Stimulated activated CD8-positive, alpha-beta memory T cell treated with anti-CD3 and anti-CD28 coated beads, Interleukin-4, amount 100 ng/mL, for 1 hour (primary cell): ENCODE measurements at regions not wholly inside any gene's neighbourhood (a gene's known extent, or its start where the extent isn't known, plus 50 kb on each side); places are given as distances from the start of the nearest gene placed in this dataset.
"Not testable (repeated sequence)": the region's sequence is repeated elsewhere in the genome, so short reads cannot be mapped to it uniquely, and the experiment has no call there.

Source experiments
- DNase-seq, 2 donors: peaks; one replicate each; pipeline ENCODE4 v3.0.0-alpha.2; 2020; ENCODE audit warnings: low read depth in 2 of 2, low spot score in 1 of 2

DNA sequence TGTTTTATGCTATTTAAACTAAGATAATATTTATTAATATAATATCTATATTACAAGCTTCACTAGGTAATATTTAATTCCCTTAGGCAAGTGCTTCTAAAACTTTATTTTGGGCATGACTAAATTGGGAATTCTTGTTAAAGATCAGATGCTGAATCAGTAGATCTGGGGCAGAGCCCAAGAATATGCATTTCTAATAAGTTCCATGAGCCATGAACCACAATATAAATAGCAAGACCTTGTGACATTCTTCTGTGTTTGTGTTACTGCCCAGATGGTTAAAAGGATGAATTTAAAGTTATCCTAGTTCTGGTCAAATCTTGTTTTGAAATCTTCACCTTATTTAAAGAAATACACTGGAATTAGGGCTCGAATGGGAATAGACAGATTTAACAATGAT lies 258.4 kb upstream of the CACNA2D1 start:
- DNase-seq: no peak

DNA sequence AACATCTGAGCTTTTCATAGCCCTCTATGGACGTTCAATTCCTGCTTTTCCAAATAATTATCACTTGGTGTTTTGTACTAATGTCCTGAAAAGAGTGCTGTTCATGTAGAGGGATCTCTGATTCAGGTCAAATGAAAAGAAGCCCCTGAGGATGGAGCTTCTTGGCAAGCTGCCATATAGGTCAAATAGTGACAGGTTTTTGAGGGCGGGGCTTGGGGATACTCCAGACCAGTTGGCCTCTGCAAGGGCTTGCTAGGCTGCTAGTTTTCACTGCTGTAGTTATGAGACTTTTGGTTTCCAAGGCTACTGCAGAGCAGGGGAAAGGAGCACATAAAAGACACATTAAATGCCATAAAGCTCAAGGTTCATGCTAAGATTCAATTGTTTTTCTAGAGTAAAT lies 257.2 kb upstream of the CACNA2D1 start:
- no peak for DNase-seq

DNA sequence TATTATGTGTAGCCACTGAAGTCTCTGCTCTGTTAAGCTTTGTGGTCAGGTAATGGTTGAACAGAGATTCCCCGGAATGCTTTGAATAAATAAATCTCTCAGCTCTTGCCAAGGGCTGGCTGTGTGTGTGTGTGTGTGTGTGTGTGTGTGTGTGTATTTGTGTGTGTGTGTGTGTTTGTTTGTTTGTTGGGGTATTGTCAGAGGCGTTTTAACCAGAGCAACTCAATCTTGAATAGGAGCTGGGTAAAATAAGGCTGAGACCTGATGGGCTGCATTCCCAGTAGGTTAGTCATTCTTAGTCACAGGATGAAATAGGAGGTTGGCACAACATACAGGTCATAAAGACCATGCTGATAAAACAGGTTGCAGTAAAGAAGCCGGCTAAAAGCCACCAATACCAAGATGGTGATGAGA lies 256.2 kb upstream of the CACNA2D1 start:
- no peak for DNase-seq

DNA sequence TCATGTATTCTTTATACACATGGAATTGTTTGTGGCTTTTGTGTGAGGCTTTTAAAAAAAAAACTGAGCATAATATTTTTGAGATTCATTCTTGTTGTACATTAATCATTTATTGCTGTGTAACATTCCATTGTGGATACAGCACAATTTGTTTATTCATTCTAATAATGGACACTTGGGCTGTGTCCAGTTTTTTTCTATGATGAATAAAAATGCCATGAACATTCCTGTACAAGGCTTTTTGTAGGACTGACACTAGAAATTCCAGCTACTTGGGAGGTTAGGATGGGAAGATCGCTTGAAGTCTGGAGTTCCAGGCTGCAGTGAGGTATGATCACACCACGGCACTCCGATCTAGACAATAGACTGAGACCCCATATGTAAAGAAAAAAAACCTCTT lies 254.3 kb upstream of the CACNA2D1 start:
- no peak for DNase-seq

DNA sequence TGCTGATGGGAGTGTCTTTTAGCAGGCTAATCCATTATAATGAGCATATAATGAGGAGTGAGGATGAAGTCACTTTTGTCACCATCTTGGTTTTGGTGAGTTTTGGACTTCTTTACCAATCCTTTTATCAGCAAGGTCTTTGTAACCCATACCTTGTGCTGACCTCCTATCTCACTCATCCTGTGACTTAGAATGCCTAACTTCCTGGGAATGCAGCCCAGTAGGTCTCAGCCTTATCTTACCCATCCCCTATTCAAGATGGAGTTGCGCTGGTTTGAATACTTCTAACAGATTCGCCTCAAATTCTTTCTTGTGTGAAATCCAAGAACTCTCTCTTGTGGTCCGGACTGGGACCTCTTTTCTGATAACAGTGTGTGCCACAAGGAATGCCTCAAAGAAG lies 253.1 kb upstream of the CACNA2D1 start:
- DNase-seq: no peak

DNA sequence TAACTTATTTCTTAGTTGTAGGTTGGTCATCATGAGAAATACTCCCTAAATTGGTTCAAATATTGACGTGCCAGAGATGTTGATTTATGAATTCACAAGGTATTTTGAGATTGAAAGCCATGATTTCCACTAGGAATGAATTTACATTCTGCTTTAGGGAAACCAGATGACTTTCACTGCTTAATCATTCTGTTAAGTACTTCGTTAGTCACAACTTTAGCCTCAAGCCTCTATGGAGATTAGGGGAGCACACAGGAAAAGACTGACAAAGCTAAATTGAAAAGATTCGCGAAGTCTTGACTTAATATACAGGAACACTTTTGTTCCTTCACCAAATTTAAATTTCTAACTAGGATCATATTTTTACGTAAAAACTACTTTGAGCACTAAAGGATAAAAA lies 250.4 kb upstream of the CACNA2D1 start:
- no peak for DNase-seq

DNA sequence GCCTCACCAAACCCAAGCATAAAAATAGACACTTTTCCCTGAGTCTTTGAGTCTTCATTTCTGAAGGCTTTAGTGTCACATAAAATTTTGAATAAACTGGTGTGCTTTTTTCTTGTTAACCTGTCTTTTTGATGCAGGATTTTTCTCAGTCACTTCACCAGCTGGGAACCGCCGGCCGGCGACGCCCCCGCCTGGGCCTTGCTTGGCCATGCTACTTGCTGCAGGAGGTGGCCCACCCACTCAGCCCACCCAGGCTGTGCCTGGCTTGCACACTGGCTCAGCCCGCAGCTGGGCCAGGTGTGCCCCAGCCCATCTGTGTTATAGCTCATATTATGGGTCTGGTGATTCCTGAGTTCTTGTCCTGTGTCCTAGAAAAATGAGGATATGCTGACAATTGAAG lies 247.4 kb upstream of the CACNA2D1 start:
- no peak for DNase-seq

DNA sequence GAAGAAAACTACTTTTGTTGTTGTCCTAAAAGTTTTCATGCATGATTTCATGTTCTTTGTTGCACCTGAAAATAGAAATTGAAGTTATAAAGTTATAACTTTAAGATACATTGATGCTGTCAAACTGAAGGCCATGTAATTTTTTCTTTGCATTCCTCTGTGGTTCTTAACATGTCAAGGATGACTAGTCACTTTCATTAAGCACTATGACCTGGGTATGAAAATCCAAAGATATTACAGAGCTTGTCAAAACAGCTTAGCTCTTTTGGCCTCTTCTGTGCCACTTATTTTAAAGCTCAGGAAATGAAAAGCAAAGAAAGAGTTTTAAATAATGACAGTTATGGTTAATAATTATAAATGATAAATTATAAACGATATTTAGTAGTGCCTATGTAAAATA lies 241.6 kb upstream of the CACNA2D1 start:
- no peak for DNase-seq

DNA sequence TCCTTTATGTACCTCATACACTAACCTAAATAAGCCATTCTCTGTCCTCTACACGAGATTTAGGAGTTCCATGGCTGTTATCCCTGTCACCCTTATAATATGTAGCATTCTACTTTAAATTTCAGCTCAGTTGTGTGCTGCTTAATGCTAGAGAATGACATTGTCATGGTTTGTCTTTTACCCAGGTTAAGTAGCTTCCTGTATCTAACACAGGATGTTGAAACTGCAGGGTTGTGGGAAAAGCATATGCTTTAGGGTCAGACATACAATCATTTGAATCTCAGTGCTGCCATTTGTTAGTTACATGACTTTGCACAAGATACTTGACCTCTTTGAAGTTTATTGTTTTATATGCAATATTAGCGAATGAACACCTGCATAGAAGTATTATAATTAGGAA lies 235.1 kb upstream of the CACNA2D1 start:
- no peak for DNase-seq

DNA sequence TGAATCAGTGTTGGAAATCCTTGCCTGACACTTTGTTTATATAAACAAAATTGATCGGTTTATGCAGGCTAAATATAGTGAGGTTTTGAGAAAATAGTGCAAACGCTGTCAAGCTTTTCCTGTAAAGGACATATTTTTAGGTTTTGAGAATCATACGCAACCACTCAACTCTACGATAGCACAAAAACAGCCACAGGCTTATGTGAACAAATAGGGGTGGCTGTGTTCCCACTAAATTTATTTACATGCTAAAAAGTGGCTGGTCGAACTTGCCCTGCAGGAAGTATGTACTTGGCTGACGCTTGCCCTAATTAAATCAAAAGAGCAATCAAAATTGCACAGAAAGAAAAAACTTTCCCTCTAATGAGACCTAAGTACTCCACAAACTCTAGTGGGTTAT lies 234.7 kb upstream of the CACNA2D1 start:
- DNase-seq: no peak

DNA sequence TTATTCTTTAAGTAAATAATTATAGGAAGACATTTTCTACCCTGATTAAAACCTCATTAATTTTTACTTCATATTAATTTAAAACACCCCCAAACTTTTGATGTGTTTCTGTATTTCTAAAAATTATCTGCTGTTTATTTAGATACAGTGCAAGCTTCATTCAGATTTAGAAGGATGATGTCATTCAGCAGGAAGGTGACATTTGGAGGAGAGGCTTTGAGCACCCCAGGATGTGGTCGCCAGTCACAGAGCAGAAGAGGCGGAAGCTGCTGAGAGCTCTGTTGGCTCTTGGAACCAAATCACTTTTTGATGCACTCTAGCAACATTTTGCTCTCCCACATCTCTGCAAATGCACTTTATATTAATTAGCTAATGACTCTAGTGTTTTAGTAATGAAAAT lies 233.9 kb upstream of the CACNA2D1 start:
- peak in 1 of 2 donors; percentile 2 for DNase-seq

DNA sequence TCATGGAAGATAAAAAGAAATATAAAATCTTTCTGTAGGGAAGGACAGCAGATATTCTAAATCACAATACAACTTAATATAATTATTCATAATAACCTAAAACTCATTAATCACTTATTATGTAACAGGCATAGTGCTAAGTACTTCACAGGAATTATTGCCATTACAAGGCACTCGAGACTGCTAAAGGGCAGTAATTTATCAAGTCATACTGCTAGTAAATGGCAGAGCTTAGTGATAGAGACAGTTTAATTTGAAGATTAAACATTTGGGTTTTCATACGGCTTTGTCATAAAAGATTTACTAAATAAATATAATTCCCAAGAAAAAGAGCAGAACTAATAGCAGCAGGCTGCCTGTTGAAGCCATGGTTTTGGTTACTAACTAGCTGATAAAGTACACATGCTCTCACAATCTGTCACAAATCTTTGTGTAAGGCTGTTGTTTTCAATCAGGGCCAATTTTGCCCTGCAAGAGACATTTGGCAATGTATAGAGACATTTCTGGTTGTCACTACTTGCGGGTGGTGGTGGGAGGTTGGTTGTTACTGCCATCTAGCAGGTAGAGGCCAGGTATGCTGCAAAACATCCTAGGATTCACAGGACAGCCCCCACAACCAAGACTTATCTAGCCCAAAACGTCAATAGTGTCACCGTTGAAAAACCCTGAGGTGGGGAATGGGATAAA lies 233.3 kb upstream of the CACNA2D1 start:
- no peak for DNase-seq

DNA sequence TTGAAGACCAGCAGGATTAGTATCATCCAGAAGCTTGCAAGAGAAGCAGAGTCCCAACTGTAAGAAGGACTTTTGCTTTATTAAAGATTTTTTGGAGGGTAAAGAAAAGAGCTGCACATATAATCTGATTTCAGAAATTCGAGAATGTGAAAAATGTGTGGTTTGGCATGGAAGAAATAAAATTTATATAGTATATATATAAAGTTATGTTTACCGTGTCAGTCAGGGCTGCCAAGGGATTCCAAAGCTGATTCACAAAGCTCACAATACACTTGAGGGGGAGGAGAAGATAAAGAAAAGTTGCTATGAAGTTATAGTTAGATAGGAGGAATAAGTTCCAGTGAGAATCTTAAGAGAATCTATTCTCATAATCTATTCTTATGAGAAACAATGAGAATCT lies 231.8 kb upstream of the CACNA2D1 start:
- no peak for DNase-seq

DNA sequence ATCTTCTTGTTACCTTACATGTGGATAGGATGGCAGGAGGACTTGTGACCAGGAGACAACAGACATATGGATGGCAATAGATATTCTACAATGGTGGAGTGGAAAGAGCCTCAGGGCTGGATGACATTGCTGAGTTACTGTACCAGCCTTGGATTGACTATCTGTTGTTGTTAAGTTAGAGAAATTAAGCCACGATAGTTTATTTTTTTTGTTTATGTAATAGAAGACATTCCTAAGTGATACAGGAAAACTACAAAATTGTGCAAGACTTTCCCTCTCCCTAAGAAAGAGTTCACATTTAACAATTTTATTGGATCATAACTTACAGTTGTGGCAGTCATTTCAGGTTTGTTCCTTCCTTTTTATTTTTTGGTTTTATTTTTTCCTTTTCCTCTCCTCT lies 230.7 kb upstream of the CACNA2D1 start:
- DNase-seq: no peak

DNA sequence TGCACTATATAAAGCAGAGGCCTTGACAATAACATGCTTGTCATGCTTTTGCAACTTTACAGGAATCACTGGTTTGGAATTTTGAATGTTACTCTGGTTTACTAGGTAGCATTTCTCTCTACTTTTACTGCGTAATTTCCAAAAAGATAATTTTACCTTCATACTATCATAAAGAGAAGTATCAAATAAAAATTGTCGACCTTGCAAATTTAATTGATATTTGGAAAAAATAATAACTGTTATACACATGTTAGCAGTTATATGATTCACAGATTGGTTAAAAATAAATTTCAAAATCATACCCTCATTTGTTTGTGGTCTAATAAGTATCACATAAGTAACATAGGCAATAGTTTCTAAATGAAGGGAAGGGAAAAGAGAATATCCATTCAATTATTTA lies 228.5 kb upstream of the CACNA2D1 start:
- DNase-seq: no peak

DNA sequence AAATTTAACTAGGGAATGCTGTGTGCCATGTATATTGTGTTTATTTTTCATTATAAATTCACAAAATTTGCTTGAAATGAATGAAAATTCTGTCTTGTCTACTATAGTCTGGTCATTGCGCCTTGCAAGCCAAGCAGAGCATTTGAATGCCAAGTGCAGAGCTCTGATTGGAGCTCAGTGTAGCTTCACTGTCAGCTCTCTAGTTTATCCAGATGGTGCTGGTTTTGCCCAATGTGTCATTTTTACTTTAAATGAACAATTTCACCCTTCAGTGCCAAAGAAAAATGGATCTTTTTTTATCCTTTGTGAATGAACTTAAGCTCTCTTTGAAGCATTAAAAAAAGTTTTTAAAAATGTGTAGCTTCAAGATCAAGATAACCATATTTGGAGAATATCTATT lies 225.6 kb upstream of the CACNA2D1 start:
- no peak for DNase-seq

DNA sequence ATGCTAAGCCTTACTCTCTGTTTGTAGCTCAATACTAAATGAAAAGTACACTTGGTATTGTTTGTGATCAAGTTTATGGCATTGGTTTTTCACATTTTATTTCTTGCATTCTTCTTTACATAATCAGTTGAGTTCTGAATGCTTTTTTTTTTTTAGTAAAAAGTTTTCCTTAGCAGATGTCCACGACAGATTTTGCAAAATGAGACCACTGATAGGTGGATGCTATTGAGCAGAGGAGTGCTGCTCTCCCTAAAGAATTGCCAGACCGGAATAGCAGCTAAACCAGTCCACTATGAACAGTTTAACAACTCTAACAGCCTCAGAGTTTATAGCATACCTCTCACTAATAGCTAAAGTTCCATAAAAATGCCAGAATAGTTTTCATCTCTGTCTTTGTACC lies 225.1 kb upstream of the CACNA2D1 start:
- DNase-seq: no peak

DNA sequence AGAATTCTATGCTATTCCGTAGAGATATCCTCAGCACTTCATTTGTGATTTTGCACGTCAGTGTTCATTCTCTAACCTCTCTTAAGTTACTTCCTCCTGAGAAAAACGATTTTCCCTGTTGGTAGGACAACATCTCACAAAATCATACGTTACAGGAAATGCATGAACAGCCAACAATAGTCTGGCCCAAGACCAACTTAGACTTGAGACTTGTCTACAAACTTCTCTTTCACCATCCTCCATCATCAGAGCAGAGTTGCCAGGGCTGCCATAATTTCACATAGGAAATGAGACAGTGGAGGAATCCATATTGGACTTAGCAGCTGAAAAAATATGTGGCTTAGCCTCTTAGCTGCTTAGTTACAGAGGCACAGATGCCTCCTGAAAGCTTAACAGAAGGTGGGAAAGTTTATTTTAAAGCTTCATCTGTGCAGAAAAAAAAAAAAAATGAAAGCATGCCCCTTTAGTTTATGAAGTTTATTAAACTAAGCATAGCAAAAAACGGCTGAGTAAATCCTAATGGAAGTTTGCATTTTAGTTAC lies 222.5 kb upstream of the CACNA2D1 start:
- DNase-seq: no peak

DNA sequence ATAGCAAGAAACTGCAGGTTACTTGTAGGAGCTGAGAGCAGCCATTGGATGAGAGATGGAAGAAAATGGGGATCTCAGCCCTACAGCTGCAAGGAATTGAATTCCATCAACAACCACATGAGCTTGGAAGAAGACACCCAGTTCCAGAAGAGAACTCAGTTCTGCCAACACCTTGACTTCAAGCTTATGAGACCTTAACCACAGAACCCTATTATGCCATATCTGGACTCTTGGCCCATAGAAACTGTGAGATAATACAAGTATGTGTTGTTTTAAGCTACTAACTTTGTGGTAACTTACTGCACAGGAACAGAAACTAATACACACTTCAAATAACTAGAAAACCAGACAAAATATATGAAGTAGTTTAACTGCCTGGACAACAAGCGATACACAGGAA lies 212.4 kb upstream of the CACNA2D1 start:
- no peak for DNase-seq

DNA sequence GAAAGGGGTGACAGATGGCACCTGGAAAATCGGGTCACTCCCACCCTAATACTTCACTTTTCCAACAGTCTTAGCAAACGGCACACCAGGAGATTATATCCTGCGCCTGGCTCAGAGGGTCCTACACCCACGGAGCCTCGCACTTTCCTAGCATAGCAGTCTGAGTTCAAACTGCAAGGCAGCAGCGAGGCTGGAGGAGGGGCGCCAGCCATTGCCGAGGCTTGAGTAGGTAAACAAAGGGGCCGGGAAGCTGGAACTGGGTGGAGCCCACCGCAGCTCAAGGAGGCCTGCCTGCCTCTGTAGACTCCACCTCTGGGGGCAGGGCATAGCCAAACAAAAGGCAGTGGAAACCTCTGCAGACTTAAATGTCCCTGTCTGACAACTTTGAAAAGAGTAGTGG lies 206.5 kb upstream of the CACNA2D1 start:
- DNase-seq: not testable (repeated sequence)

DNA sequence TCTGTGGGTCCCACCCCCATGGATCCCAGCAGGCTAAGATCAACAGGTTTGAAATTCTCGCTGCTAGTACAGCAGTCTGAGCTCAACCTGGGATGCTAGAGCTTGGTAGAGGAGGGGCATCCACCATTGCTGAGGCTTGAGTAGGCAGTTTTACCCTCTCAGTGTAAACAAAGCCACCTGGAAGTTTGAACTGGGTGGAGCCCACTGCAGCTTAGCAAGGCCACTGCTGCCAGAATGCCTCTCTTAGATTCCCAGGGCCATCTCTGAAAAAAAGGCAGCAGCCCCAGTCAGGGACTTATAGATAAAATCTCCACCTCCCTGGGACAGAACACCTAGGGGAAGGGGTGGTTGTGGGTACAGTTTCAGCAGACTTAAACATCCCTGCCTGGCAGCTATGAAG lies 190.0 kb upstream of the CACNA2D1 start:
- no peak for DNase-seq

DNA sequence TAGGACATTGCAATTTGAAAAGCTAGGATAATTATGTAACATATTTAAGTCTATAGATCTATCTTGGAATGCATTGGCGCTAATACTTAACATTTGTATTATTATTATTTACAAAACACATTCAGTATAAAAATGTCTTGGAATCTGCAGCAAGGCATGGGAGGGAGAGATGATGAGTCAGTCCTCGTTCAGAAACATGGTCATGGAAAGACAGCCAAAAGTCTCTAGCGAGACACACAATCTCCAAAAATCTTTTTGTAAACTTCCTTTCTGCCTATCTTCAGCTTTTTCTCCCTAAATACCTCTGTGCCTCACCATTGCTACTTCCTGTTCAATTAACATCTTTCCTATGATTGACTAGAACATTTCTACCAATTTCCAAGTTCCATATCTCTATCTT lies 188.4 kb upstream of the CACNA2D1 start:
- DNase-seq: no peak

DNA sequence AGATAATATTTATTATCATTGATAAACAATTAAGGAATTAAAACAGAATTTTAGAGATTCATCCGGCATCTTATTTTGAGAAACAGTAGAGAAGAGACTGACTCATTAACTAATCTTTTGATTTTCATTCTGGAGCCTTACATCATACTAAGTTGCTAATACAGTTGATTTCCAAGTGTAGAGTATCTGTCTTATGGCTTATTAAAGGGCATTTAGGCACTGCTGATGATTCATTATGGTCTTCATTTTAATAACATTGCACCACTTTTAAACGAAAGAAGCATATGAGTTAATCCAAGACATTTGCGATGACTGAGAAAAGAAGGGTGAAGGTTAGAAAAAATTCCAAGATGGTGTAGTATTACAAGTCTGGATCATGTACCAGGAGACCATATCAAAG lies 186.0 kb upstream of the CACNA2D1 start:
- DNase-seq: no peak
